ENCODE measurements at regions not wholly inside any gene's neighbourhood (a gene's known extent, or its start where the extent isn't known, plus 50 kb on each side); places are given as distances from the start of the nearest gene placed in this dataset. TPM values are rescaled to one million over a fixed set of nuclear protein-coding genes. Genes with fewer than 3 reads are reported as not detected.
A peak's percentile ranks its signal among the peaks of the same experiment; 100 is the strongest.

DNA sequence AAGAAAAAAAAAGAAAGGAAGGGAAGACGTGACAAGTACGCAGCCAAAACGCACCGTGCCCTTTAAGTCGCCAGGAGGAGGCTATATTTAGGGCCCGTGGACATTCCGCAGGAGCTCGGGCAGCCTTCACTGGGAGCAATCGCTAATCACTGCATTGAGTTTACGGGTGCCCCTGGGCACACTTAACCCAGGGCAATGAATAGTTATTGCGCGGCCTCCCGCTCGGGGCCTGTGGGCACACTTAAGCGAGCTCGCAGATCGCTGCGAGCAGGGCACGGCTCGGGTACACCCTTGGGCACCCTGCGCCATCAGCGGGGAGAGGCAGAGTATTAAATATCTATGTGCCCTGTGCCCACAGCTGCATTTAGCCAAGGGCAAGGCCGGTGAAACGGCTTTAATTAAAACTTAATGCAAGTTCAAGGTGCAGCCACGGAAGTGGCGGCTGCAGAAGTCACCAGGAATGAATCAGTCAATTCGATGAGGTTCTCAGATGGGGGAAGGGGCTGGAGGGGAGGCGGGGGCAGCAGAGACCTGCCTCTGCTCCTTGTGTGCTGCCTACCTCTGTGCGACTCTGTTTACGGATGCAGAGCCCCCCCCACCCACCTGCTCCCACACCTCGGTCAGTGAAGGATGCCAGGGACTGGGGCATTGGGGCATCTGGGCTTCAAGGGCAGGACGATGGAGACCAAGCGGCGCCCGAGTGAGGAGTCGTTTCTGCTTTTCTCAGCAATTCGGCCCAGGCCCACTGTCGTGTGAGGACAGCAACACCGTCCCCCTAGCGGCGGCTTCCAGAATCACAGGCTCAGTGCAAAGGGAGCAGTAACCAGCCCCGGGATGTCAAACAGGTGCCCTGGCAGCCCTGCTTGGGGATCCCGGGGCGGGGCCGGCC, 51.8 kb upstream of the TARDBP start:
- DNase-seq: peak; percentile 75
- in situ Hi-C loops (cut with MboI): no loop called here
- Histone ChIP-seq H3K4me2 (ENCODE audit: unreplicated experiment) (no peak overlapping the region), H3K36me3 (ENCODE audit: low read depth) (no peaks in the 10 kb centered on the region), H4K20me1 (ENCODE audit: insufficient read depth) (no peaks in the 10 kb centered on the region), H3K9me2 (ENCODE audit: insufficient read depth) (no peaks in the 10 kb centered on the region), H3K4me3 (no peak overlapping the region), H3F3A (ENCODE audit: insufficient read depth) (no peaks in the 10 kb centered on the region), H2AFZ (0 out of 2 replicates have a peak overlapping the region, but pooled peaks have one; percentile 41), H3K4me1 (ENCODE audit: insufficient read depth) (no peaks in the 10 kb centered on the region), H3K27ac (no peak overlapping the region), H3K9me3 (ENCODE audit: low read depth) (no peaks in the 10 kb centered on the region), H3K9ac (no peak overlapping the region), H3K27me3 (replicated peaks; ENCODE audit: insufficient read depth) (no peaks in the 10 kb centered on the region), H3K79me2 (ENCODE audit: insufficient read depth) (no peaks in the 10 kb centered on the region)
- TF ChIP-seq EZH2 (IDR thresholded peaks at IDR 0.05; ENCODE audit: insufficient read depth, poor library complexity, severe bottlenecking) (no peak), EZH2phosphoT487 (IDR thresholded peaks at IDR 0.05; ENCODE audit: insufficient read depth, low read depth) (no peak)
- WGBS, 2 experiments (ENCODE audit: low coverage in 1 of 2, low lambda C conversion rate in 2 of 2, missing lambda C conversion rate in 2 of 2): 56 to 62% methylated on average over 37 to 44 of the region's 45 CpGs

DNA sequence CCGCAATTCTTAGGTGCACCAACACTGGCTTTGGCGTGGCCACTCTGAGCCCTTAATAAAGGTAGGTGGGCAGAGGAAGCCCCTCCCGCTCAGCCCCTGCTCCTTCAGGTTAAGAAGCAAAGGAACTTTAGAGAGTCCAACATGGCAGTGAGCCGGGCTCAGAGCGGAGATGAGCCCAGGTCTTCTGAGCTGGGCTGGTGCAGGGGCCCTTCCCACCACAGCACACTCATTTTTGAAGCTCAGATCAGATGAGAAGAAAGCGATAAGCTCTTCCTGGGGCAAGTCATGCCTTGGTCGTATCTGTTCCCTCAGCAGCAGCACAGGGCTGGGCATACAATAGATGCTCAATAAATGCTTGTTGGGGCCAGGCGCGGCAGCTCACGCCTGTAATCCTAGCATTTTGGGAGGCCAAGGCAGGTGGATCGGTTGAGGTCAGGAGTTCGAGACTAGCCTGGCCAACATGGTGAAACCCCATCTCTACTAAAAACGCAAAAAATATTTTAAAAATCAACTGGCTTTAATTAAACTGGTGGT, 51.1 kb upstream of the TARDBP start:
- in situ Hi-C loops (cut with MboI): no loop called here
- Histone ChIP-seq H3K4me3 (no peak overlapping the region), H3K27me3 (replicated peaks; ENCODE audit: insufficient read depth) (no peaks in the 10 kb centered on the region)

GRCh38 chr1:10962483-10962882, 50.0 kb upstream of the TARDBP start:
- WGBS, 2 experiments (ENCODE audit: low coverage in 1 of 2, low lambda C conversion rate in 2 of 2, missing lambda C conversion rate in 2 of 2): 80 to 82% methylated on average over 4 of the region's 4 CpGs
- no peaks in the 10 kb centered on the region for H3K79me2 ChIP-seq (ENCODE audit: insufficient read depth)
- no peaks in the 10 kb centered on the region for H3K9me2 ChIP-seq (ENCODE audit: insufficient read depth)
- no peaks in the 10 kb centered on the region for H3K9me3 ChIP-seq (ENCODE audit: low read depth)
- no peak overlapping the region for H2AFZ ChIP-seq
- in situ Hi-C loops (cut with MboI): no loop called here
- no peak overlapping the region for H3K4me2 ChIP-seq (ENCODE audit: unreplicated experiment)
- H4K20me1 ChIP-seq (ENCODE audit: insufficient read depth): no peaks in the 10 kb centered on the region
- H3K4me1 ChIP-seq (ENCODE audit: insufficient read depth): no peaks in the 10 kb centered on the region
- TF ChIP-seq EZH2 (IDR thresholded peaks at IDR 0.05; ENCODE audit: insufficient read depth, poor library complexity, severe bottlenecking) (no peak), EZH2phosphoT487 (IDR thresholded peaks at IDR 0.05; ENCODE audit: insufficient read depth, low read depth) (no peak)
- no peak overlapping the region for H3K4me3 ChIP-seq
- no peak for DNase-seq
- H3K9ac ChIP-seq: no peak overlapping the region
- H3F3A ChIP-seq (ENCODE audit: insufficient read depth): no peaks in the 10 kb centered on the region
- no peaks in the 10 kb centered on the region for H3K36me3 ChIP-seq (ENCODE audit: low read depth)
- H3K27me3 ChIP-seq (replicated peaks; ENCODE audit: insufficient read depth): no peaks in the 10 kb centered on the region
- H3K27ac ChIP-seq: no peak overlapping the region

More for the DNA sequence above, 51.1 kb upstream of the TARDBP start:
- WGBS, 2 experiments (ENCODE audit: low coverage in 1 of 2, low lambda C conversion rate in 2 of 2, missing lambda C conversion rate in 2 of 2): 51 to 53% methylated on average over 13 of the region's 13 CpGs
- Histone ChIP-seq H3K4me1 (ENCODE audit: insufficient read depth) (no peaks in the 10 kb centered on the region), H3K9ac (no peak overlapping the region), H3K27ac (no peak overlapping the region), H2AFZ (no peak overlapping the region), H3K9me2 (ENCODE audit: insufficient read depth) (no peaks in the 10 kb centered on the region), H4K20me1 (ENCODE audit: insufficient read depth) (no peaks in the 10 kb centered on the region), H3K9me3 (ENCODE audit: low read depth) (no peaks in the 10 kb centered on the region), H3K4me2 (ENCODE audit: unreplicated experiment) (no peak overlapping the region), H3F3A (ENCODE audit: insufficient read depth) (no peaks in the 10 kb centered on the region), H3K79me2 (ENCODE audit: insufficient read depth) (no peaks in the 10 kb centered on the region), H3K36me3 (ENCODE audit: low read depth) (no peaks in the 10 kb centered on the region)
- DNase-seq: no peak
- TF ChIP-seq EZH2phosphoT487 (IDR thresholded peaks at IDR 0.05; ENCODE audit: insufficient read depth, low read depth): no peak
- no peak for TF ChIP-seq EZH2 (IDR thresholded peaks at IDR 0.05; ENCODE audit: insufficient read depth, poor library complexity, severe bottlenecking)

Small RNAs in the stretch of these regions (small RNA-seq; reads per million reads assigned to genes)
- not detected for gene HSPE1P24 (ENCODE audit: low read depth, low replicate concordance)
